OCI-LY7 (cell line): ENCODE measurements at regions not wholly inside any gene's neighbourhood (a gene's known extent, or its start where the extent isn't known, plus 50 kb on each side); places are given as distances from the start of the nearest gene placed in this dataset.

ENCODE experiments used
- EZH2phosphoT487 ChIP-seq: fragments of 200-600 bp; sonication (generic); IDR thresholded peaks from 2 replicates; pipeline ENCODE4 v1.6.1; 2018; ENCODE audit warnings: low read depth, borderline replicate concordance, mild to moderate bottlenecking, mixed run types, antibody characterized with exemption, low read length, moderate library complexity, mixed read lengths
- TF ChIP-seq, protein P1 (sequence below): fragments of 200-600 bp; sonication (generic); conservative IDR thresholded peaks from 2 replicates; pipeline ENCODE4 v1.5.1; 2014; ENCODE audit warnings: mild to moderate bottlenecking, antibody characterized with exemption, low read length, moderate library complexity, mixed read lengths

DNA sequence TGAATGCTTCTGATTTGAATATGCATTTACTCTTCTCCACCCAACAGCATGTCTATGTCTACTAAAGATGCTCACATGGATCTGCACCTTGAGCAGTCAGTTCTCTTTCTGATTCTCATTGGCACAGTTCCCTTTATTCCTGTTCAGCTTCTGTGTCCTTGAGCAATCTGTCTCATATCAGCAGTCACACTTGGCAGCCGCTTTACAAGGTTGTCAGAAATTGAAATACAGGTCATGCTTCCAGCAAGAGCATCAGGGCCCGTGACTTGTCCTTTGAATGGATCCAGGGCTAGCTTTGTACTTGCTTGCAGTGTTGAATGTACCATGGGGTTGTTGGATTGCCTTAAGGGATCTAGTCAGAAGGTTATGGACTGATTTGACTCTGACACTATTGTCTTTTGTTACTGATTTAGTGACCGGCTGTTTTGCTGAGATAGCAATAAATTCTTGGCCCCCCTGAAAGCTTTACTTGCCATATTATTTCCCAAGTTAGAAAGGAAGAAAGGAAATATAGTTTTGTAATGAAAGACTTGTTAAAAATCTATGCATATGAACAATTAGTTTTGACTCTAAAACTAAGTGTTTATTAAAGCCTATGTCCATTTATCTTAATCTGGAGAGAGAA is 273.4 kb upstream of the ISL1 start:
- TF ChIP-seq, protein P1, sequence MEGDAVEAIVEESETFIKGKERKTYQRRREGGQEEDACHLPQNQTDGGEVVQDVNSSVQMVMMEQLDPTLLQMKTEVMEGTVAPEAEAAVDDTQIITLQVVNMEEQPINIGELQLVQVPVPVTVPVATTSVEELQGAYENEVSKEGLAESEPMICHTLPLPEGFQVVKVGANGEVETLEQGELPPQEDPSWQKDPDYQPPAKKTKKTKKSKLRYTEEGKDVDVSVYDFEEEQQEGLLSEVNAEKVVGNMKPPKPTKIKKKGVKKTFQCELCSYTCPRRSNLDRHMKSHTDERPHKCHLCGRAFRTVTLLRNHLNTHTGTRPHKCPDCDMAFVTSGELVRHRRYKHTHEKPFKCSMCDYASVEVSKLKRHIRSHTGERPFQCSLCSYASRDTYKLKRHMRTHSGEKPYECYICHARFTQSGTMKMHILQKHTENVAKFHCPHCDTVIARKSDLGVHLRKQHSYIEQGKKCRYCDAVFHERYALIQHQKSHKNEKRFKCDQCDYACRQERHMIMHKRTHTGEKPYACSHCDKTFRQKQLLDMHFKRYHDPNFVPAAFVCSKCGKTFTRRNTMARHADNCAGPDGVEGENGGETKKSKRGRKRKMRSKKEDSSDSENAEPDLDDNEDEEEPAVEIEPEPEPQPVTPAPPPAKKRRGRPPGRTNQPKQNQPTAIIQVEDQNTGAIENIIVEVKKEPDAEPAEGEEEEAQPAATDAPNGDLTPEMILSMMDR: no peak
- no peak for TF ChIP-seq EZH2phosphoT487
